ENCODE measurements at regions not wholly inside any gene's neighbourhood (a gene's known extent, or its start where the extent isn't known, plus 50 kb on each side); places are given as distances from the start of the nearest gene placed in this dataset.

DNA sequence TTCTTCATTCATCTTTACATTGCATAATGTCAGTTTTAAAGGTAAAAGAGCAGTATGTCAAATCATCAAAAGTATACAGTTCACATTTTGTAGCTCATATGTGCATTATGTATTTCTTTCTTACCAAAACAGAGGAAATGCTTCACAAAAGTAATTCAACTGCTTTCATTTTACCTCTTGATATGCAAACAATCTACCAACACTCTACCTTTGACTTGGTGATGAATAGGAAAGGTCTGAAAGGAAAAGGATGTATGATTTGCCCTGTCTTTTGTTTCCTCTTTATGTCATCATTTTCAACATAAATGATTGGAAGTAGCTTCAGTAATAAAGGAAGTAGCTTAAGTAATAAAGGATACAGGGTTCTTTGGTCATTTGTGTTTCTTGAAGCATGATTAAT lies 846.7 kb downstream of the NXPH1 start:
- TF ChIP-seq, protein P1, sequence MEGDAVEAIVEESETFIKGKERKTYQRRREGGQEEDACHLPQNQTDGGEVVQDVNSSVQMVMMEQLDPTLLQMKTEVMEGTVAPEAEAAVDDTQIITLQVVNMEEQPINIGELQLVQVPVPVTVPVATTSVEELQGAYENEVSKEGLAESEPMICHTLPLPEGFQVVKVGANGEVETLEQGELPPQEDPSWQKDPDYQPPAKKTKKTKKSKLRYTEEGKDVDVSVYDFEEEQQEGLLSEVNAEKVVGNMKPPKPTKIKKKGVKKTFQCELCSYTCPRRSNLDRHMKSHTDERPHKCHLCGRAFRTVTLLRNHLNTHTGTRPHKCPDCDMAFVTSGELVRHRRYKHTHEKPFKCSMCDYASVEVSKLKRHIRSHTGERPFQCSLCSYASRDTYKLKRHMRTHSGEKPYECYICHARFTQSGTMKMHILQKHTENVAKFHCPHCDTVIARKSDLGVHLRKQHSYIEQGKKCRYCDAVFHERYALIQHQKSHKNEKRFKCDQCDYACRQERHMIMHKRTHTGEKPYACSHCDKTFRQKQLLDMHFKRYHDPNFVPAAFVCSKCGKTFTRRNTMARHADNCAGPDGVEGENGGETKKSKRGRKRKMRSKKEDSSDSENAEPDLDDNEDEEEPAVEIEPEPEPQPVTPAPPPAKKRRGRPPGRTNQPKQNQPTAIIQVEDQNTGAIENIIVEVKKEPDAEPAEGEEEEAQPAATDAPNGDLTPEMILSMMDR (IDR thresholded peaks at IDR 0.05; ENCODE audit: low read depth, low read length), result no peak
- TF ChIP-seq POLR2A (IDR thresholded peaks at IDR 0.05; ENCODE audit: extremely low read depth, insufficient read length), result no peak

Measured in NB4 (cell line).